ENCODE measurements at regions not wholly inside any gene's neighbourhood (a gene's known extent, or its start where the extent isn't known, plus 50 kb on each side); places are given as distances from the start of the nearest gene placed in this dataset.

- TF ChIP-seq CTCF (IDR thresholded peaks at IDR 0.05; ENCODE audit: poor library complexity) (no peak), EZH2 (IDR thresholded peaks at IDR 0.05; ENCODE audit: borderline replicate concordance) (no peak)
Observed at GRCh38 chr10:80921032-80921431, 383.3 kb downstream of the SH2D4B start.
